HuH-7 (cell line): ENCODE measurements at regions not wholly inside any gene's neighbourhood (a gene's known extent, or its start where the extent isn't known, plus 50 kb on each side); places are given as distances from the start of the nearest gene placed in this dataset.

Source experiments
- DNase-seq: peaks from one replicate; pipeline ENCODE4 v3.0.0; 2011; ENCODE audit warnings: low spot score

DNA sequence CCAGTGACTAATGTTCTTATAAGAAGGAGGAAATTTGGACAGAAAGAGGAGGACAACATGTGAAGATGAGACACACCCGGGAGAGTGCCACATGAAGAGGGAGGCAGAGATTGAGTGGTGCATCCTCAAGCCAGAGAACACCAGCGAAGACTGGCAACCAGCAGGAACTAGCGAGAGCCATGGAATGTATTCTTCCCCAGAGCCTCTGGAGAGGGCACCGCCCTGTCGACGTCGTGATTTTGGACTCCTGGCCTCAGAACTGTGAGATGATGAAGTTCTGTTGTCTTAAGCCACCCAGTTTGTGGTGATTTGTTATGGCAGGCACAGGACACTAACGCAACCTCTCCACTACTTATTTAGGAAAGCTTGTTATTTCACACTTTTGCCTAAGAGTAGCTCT lies 196.0 kb upstream of the TLL1 start:
- no peak for DNase-seq

DNA sequence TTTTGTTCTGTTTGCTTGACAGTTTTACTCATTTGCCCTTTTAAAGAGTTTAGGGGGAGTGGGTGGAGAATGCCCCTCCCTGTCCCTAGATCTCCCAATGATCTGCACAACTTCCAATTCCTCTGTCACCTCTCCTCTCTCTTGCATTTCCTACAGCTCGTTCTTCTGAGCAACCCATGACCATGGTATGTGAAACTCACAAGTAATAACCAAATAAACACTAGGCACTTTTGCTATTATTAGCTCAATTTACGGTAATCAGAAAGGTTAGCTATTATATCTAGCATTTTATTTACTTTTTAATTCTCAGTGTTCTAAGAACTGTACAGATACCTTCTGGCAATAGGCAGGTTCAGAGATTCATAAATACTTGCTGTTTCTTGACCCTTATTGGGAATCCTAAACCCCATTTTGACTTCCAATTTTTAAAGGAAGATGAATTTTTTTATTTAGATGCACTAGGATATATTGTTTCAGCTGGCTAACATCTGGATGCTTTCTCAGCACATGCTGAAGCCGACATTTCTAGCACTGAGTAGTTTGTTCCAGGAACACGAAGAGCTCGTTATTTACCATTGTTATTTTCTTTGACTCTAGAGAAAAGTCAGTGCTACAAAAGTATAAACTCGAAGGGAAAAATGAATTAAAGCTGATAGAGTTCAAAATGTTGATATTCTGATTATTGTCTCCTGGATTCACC lies 194.7 kb upstream of the TLL1 start:
- DNase-seq, result no peak

DNA sequence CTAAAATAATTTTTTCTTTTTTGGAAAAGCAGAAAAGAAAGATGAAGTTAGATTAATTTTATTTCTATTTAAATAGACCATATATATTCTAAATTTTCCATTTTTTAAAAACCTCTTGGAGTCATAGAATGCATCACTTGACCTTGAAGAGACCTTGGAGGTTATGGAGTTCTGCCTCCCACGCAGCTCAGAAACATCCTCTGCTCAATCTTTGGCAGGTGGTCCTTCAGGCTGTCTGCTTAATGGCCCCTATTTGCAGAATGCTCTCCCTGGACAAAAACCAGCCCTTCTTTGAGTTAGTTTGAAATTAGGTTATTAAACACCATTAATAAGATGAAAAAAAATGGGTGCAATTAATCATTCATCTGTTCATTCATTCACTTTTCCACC lies 194.1 kb upstream of the TLL1 start:
- no peak for DNase-seq

DNA sequence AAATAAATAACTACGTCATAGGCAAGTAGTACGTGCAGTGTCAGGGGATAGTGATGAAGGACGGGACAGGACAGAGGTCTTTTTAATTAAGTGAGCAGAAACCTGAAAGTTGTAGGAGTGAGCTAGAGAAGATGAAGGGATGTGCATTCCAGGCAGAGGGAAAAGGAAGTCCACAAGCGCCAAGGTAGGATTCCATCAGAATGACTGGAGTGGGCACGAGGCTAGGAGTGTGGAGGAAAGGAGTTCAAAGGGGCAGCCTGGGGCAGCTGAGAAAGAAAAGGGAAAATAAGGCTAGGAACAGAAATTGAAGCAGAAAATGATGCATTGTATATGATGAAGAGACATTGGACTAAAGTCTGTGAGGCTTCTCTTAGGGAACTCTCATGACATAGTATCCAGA lies 192.2 kb upstream of the TLL1 start:
- no peak for DNase-seq

DNA sequence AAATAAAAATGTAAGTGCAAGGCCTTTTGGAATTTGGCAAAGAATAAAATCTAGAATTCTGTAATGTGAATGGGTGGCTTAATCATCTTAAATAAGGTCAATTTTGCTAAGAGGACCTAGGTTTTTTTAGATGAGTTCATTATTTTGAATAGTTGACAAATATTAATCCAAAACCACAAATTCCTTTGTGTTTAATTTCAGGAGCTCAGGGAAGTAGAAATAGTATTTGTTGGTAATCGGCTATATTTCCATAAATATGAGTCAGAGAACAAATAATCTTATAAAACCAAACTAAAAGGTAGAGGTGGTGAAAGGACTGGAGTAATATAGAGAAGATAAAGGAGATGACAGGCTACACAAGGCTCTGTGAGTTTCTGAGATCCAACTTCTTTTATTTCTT lies 190.4 kb upstream of the TLL1 start:
- no peak for DNase-seq

DNA sequence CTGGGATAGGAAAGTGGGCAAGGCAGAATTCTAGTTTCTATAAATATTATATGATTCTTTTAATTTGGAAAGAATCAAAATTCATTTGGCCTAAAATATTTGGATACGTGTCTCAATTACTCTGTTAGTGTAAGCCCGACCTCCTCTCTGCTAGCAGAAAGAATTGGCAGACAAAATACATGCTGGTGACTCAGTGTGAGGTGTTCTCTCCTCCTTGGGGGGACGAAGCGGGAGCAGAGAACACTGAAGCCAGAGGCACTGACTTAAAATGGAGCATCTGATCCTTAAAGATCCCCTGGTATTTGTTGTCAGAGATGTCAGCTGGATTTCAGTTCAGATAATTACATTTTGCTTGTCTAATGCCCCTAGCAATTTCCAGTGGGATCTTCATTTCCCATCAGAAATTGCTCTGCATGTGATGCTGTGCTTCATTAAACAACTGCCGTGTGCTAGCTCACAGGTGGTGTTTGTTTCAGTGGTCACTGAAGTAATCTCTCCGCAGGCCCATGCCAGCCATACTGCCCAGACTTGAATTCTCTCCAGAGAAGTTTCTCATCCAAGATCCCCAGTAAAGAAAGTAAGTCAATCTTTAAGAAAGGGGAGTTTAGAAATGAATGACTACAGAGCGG lies 188.7 kb upstream of the TLL1 start:
- DNase-seq, result no peak

DNA sequence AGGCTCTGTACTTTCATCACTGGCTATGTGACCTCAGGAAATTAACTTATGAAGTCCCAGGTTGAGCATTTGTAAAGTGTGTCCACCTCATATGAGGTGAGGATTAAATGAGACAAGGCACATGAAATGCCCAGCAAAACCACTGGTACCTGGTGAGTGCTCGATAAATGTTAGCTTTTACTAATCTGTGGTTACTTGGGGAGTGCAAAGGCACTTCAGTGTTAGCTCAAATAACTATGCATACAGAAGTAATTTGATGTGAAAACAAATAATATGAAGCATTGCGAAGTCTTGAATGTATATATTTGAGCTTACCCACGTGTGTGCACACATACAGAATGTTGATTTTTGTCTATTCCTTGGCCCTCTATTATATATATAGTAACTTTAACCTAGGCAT lies 186.3 kb upstream of the TLL1 start:
- no peak for DNase-seq

DNA sequence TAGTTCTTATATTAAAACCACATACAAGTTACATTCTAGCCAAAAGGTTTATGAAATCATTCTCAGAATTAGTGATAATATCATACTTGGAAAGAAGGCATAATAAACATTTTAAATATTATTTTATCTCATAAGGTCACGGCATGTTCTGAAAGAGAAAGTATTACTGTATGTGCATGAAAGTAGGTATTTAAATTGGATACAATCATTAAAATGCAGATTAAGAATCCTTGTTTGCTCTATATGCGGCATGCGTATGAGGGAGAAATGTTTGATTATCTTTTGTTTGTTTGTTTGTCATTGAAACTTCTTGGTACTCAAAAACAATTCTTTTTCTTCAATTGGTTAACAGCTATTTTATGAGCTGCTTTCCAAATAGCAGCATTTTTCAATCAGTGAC lies 183.9 kb upstream of the TLL1 start:
- DNase-seq, result no peak

DNA sequence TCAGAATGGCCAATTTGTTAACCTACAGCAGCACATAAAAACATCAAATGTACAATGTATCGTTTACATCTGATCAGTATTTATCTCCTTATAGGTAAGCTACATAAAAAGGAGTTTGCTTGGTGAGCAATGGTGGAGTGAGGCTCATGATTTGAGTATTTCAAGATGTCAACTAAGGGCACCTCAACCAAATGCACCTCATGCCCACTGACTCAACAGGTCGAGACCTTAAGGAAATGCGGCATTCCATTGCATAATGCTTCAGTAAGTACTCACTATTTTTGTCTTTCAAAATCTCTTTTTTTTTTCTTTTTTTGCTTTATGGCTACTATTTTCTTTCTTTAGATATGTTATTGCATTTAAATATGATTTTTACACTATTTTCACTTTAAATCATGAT lies 181.0 kb upstream of the TLL1 start:
- no peak for DNase-seq

DNA sequence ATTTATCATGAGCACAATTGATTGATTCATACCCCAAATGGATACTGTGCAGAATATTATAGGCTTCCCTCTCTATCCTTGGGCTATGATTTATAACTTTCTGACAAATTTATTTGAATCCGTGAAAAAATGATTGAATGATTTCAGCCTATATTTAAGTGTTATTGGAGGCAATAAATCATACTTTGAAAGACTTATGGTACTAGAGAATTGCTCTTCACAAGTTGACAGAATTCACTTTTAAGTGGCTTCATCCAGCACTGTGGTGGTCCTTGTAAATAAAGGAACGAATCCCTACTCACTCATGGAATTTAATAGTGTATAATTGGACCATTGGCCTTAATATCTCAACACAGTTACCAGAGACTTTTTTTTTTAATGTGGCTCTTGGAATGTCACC lies 174.8 kb upstream of the TLL1 start:
- no peak for DNase-seq

DNA sequence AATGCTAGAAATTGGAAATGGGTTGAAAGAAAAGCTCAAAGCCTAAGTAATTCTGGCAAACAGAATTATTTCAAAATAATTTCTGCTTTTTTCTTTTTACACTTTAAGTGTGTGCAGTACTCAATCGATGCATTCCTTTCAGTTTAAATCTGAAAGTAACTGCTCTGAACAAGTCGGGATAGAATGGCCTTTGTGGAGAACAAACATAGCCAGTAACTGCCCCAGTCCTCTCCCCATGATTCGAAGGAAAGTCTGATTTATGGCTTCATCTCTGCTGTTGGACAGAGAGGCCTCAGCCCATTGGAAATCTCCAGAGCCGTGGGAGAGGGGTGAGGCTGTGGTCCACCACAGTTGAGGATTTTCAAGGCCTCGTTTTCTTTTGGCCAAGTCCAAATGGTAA lies 174.0 kb upstream of the TLL1 start:
- no peak for DNase-seq

DNA sequence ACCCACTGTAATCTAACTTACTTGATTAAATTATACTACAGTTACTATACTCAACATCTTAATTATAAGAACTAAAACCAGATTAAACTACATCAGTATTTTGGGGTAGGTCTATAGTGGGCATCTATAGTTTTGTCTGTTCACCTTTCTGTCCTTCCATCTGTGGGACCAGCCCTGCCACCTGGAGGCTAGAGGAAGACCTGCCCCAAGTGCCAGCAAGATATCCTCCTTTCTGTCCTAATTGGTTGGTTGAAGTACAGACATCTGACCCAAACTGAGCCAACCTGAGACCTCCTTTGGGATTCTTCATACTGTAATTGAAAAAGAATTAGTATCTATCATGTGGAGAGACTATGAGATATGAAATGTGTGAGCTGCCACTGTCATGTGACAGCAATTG lies 172.2 kb upstream of the TLL1 start:
- DNase-seq, result no peak

DNA sequence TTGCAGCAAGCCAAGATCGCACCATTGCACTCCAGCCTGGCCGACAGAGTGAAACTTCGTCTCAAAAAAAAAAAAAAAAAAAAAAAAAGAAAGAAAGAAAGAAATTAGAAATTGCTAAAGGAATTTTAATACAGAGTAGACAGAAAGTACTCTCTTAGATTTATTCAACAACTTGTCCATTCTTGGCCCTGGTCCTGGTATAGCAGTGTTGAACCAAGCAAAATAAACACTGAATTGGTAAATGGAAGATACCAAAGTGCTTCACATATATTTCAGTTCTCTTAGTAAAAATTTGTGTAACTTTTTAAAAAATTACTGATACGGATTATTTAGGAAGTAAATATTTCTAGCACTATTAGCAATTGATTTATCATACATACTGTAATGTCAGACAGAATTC lies 165.9 kb upstream of the TLL1 start:
- DNase-seq, result no peak

DNA sequence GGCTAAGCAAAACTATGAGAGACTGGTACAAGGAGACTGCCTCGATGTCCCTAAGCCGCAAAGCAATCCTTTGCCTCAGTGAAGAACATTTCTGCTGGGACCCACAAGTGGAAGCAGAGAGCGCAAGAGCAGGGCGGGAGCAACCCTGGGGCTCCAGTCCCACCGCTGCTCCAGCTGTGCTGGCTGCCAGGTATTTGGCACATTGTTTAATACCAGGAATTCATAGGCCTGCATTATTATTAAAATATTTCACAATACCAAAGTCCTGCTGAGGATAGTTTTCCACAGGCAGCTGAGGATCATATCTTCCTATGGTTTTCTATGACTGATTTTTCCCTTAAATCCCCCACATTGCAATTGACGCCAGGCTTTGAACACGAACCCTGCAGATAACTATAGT lies 163.5 kb upstream of the TLL1 start:
- DNase-seq, result no peak

DNA sequence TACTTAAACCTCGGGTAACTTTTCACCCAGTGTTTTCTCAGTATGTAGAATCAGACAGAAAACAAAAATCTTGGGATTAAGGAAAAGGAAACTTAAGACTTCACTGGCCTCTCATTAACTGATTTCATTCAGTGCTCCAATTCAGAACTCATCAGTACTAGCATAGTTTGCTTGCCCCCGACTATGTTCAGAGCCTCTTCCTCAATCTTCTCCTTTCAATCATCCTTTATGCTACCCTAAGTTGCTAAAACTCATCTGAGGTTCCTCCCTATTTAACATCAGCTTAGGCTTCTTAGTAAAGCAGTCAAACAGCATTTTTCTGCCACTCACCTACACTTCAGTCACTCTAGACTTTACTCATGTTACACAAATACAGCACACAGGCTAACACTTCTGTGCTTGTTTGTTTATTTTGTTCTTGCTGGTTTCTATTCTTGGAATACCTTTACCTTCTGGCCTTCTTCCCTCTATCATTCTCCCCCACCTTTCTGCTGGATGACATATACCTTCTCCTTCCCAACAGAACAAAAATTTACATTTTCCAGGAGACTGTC lies 163.0 kb upstream of the TLL1 start:
- DNase-seq, result no peak

DNA sequence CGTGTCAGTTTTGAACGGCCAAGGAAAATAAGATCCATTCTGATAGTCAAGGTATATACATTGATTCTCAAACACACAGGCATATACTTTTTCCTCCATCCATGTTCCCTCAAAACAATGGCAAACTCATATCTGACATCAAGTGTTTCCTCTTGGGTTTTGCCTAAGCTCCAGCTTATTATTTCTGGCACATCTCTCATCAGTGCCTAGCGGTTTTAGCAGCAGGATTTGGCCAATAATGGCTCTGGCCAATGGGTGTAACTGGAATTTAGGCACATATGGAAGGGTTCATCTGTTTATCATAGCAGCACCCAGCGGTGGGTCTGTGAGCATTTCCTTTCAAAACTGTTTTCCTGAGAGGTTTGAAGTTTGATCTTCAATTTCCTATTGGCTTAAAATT lies 161.6 kb upstream of the TLL1 start:
- no peak for DNase-seq

DNA sequence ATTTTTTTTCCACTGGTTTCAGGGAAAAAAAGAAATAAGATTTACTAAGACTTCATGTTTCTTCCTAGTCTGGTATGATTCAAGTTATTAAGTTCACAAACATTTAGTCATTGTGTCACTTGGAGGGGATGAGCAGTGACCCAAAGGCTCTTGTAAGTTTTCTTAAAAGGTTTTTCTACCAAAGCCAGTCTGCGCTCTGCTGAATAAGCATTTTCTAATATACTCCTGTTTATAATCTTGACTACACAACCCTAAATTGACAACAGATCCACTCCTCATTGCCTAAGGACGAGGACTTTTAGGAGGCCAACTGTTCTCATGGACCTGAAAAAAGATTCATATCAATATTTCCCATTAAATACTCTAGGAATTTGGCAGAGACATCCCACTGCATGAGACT lies 161.1 kb upstream of the TLL1 start:
- DNase-seq, result no peak

DNA sequence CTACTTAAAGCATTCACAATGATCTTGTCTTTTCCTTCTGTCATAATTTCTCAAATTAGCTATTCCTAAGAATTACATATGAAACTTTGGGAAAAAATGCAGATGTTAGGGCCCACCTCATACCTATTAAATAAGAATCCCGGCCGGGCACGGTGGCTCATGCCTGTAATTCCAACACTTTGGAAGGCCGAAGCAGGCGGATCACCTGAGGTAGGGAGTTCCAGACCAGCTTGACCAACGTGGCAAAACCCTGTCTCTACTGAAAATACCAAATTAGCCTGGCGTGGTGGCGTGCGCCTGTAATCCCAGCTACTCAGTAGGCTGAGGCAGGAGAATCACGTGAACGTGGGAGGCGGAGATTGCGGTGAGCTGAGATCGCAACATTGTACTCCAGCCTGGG lies 158.4 kb upstream of the TLL1 start:
- DNase-seq, result no peak

DNA sequence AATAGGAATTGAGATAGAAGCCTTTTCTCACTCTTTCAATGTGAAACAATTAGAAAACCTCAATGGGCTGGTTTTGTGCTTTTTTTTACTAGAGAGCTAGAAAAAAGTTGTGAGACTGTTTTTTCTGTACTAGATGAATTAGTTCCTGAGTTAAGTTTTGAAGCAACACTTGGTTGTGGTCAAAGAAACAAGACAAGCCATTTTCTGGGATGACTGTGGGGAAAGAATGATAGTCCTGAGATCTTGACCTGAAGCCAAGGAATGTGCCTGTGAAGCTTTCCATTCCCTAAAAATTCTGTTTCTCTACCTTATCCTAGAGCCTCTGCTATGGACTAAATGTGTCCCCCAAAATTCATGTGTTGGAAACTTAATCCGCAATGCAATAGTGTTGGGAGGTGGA lies 157.8 kb upstream of the TLL1 start:
- no peak for DNase-seq

DNA sequence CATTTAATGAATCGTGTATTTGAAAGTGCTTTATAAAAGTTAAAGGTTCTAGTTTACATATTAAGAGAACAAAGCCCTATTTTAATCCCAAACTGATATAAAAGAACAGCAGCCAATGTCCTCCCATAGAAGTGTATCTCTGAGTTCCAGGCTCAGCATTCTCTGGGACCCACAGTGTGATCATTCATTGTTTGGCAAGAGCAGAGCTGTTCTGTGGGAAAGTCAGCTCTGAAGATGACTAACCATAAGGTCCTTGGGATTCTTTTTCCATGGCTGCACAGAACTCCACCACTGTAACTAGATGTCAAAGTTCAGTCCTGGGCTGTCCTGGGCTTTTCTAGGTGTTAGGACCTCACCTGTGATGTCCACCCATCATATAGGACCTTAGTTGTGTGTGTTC lies 157.0 kb upstream of the TLL1 start:
- DNase-seq, result no peak

DNA sequence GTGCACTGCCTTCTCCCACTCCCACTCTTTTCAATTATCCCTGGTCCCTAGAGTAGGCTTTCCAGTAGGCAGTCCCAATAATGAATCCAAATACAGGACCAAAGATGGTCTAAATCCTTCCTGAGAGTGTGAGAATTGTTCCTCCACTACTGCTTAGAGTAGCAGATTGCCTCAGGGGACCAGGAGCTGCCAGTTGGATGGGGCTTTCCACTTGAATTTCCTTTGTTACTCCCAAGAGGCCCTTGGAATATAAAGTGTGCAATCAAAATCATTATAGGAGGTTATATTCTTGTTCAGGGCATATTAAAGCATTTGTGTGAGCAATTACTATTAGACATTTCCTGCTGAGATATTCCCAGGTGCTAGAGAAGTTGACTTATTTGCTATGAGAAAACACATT lies 156.6 kb upstream of the TLL1 start:
- no peak for DNase-seq

DNA sequence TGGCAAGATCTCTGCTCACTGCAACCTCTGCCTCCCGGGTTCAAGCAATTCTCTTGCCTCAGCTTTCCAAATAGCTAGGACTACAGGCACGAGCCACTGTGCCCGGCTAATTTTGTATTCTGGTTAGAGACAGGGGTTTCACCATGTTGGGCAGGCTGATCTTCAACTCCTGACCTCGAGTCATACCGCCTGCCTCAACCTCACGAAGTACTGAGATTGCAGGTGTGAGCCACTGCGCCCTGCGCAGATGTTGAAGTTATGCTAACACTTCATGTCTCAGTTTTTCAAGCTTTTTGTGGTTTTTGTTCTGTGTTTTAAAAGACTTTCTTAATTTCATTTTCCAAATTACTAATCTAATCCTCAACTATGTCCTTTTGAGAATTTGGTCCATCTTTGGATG lies 154.4 kb upstream of the TLL1 start:
- DNase-seq, result no peak

DNA sequence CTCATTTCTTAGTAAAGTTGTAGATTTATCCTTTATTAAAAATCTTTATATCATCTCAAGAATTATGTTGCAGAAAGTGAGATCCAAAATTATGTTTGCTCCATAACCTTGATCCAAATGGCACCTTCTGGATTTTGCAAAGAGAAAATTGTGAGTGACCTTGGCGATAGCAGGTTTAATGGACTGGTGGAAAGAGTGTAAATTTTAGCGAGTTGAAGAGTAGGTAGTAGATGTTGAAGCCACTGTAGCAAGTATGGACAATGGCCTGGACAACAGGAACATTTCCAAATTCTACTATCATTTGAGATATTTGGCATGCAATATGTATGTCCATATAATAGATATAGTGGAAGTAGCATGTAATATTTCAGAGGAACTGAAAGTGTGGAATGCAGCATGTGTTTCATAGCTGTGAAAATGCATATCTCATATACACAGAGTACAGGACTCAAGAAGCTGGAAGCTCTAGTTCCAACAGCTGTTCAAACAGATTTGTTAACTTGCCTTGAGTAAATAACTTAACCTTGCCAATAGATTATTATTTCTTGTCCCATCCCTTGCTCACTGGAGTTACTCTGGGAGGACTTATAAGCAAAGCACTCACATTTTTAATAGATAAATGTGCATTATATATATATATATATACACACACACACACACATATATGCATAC lies 152.5 kb upstream of the TLL1 start:
- DNase-seq, result no peak

DNA sequence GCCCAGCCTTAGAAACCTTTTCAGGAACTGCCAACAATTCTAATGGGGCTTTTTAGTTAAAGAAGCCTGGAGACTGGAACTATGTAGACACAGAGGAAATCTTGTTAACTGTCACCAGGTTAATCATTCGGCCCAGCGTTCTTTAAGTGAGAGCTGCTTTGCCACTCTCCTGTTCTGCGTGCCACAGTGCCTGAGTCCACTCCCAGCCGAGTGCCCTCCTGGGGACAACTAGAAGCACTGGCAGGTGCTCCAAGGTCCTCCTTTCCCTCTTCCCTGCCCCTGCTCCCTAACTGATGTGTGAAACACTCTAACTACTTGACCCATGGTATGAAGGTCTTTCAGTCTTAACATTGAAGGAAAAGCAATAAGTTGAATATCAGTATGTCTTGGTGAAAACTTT lies 151.2 kb upstream of the TLL1 start:
- no peak for DNase-seq
